ENCODE measurements at regions not wholly inside any gene's neighbourhood (a gene's known extent, or its start where the extent isn't known, plus 50 kb on each side); places are given as distances from the start of the nearest gene placed in this dataset.

GRCh38 chrX:137313627-137314026, 252.3 kb upstream of the ZIC3 start:
- dilution Hi-C loops (cut with MboI; ENCODE audit: extremely low pct_ligation_motif_present, low sequenced_read_pairs), result no loop called here
- no peak overlapping the region for H3K9ac ChIP-seq (ENCODE audit: control insufficient read depth, extremely low read depth, insufficient read depth, low read length)
- H3K27ac ChIP-seq (ENCODE audit: control insufficient read depth, insufficient read depth, low read length), result no peak overlapping the region

DNA sequence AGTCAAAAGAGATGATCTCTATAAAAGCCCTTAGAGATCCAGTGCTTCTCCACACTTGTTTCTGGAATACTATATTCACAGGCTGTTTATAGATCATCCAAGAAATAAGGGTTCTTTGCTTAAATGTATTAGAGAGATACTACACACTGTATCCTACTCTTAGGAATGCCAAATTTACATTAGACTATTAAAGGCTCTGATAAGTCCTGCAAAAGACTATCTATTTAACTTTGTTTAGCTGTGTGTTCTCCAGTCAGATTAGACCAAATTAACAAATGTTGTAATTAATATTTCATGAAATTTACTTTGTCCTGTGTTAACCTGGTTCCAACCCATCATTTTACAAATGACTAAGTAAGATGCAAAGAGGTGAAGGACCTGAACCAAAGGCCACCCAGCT, 260.5 kb upstream of the ZIC3 start:
- Histone ChIP-seq H3K9ac (ENCODE audit: control insufficient read depth, extremely low read depth, insufficient read depth, low read length) (no peak overlapping the region), H3K9me3 (ENCODE audit: control insufficient read depth, low read depth, low read length) (no peaks in the 10 kb centered on the region), H3K4me3 (ENCODE audit: control insufficient read depth in 2 of 3, extremely low read depth in 1 of 3, insufficient read depth in 2 of 3, low read depth in 1 of 3, low read length in 3 of 3) (no peak overlapping the region), H3K36me3 (ENCODE audit: control insufficient read depth in 2 of 2, extremely low read depth in 1 of 2, insufficient read depth in 2 of 2, low read length in 2 of 2) (no peaks in the 10 kb centered on the region), H3K4me2 (ENCODE audit: control insufficient read depth, extremely low read depth, insufficient read depth, low read depth, low read length) (no peak overlapping the region), H3K4me1 (ENCODE audit: control insufficient read depth, extremely low read depth, insufficient read depth, low read length) (no peaks in the 10 kb centered on the region), H3K27ac (ENCODE audit: control insufficient read depth, insufficient read depth, low read length) (no peak overlapping the region), H3K79me2 (ENCODE audit: control insufficient read depth, insufficient read depth, low read length) (no peaks in the 10 kb centered on the region), H3K27me3 (ENCODE audit: control insufficient read depth, extremely low read depth, insufficient read depth, low read length) (no peaks in the 10 kb centered on the region), H3K9me1 (ENCODE audit: control insufficient read depth, extremely low read depth, insufficient read depth, low read length) (no peaks in the 10 kb centered on the region), H2AFZ (ENCODE audit: control insufficient read depth, low read length) (no peak overlapping the region), H4K20me1 (ENCODE audit: control insufficient read depth, extremely low read depth, insufficient read depth, low read length) (no peaks in the 10 kb centered on the region)
- dilution Hi-C loops (cut with MboI; ENCODE audit: extremely low pct_ligation_motif_present, low sequenced_read_pairs), result no loop called here
- TF ChIP-seq, protein P1, sequence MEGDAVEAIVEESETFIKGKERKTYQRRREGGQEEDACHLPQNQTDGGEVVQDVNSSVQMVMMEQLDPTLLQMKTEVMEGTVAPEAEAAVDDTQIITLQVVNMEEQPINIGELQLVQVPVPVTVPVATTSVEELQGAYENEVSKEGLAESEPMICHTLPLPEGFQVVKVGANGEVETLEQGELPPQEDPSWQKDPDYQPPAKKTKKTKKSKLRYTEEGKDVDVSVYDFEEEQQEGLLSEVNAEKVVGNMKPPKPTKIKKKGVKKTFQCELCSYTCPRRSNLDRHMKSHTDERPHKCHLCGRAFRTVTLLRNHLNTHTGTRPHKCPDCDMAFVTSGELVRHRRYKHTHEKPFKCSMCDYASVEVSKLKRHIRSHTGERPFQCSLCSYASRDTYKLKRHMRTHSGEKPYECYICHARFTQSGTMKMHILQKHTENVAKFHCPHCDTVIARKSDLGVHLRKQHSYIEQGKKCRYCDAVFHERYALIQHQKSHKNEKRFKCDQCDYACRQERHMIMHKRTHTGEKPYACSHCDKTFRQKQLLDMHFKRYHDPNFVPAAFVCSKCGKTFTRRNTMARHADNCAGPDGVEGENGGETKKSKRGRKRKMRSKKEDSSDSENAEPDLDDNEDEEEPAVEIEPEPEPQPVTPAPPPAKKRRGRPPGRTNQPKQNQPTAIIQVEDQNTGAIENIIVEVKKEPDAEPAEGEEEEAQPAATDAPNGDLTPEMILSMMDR (optimal IDR thresholded peaks at IDR 0.05 in 1 of 3, IDR thresholded peaks at IDR 0.05 in 1 of 3, conservative IDR thresholded peaks at IDR 0.05 in 1 of 3; ENCODE audit: extremely low read depth in 1 of 3, insufficient read depth in 2 of 3, low read length in 3 of 3), result no peak
- TF ChIP-seq EZH2 (IDR thresholded peaks at IDR 0.05; ENCODE audit: low read length), result no peak
- FAIRE-seq (no peak), DNase-seq (ENCODE audit: low read depth, low spot score) (no peak)

More at GRCh38 chrX:137313627-137314026, 252.3 kb upstream of the ZIC3 start:
- H4K20me1 ChIP-seq (ENCODE audit: control insufficient read depth, extremely low read depth, insufficient read depth, low read length), result no peaks in the 10 kb centered on the region
- DNase-seq (ENCODE audit: low read depth, low spot score), result no peak
- no peaks in the 10 kb centered on the region for H3K79me2 ChIP-seq (ENCODE audit: control insufficient read depth, insufficient read depth, low read length)
- no peaks in the 10 kb centered on the region for H3K27me3 ChIP-seq (ENCODE audit: control insufficient read depth, extremely low read depth, insufficient read depth, low read length)
- no peaks in the 10 kb centered on the region for H3K9me3 ChIP-seq (ENCODE audit: control insufficient read depth, low read depth, low read length)
- H2AFZ ChIP-seq (ENCODE audit: control insufficient read depth, low read length), result no peak overlapping the region
- H3K4me1 ChIP-seq (ENCODE audit: control insufficient read depth, extremely low read depth, insufficient read depth, low read length), result no peaks in the 10 kb centered on the region
- FAIRE-seq, result no peak
- H3K4me2 ChIP-seq (ENCODE audit: control insufficient read depth, extremely low read depth, insufficient read depth, low read depth, low read length), result no peak overlapping the region
- H3K9me1 ChIP-seq (ENCODE audit: control insufficient read depth, extremely low read depth, insufficient read depth, low read length), result no peaks in the 10 kb centered on the region
- H3K4me3 ChIP-seq (ENCODE audit: control insufficient read depth in 2 of 3, extremely low read depth in 1 of 3, insufficient read depth in 2 of 3, low read depth in 1 of 3, low read length in 3 of 3), result no peak overlapping the region
- no peaks in the 10 kb centered on the region for H3K36me3 ChIP-seq (ENCODE audit: control insufficient read depth in 2 of 2, extremely low read depth in 1 of 2, insufficient read depth in 2 of 2, low read length in 2 of 2)
- TF ChIP-seq, protein P1 (optimal IDR thresholded peaks at IDR 0.05 in 1 of 3, IDR thresholded peaks at IDR 0.05 in 1 of 3, conservative IDR thresholded peaks at IDR 0.05 in 1 of 3; ENCODE audit: extremely low read depth in 1 of 3, insufficient read depth in 2 of 3, low read length in 3 of 3), result no peak
- no peak for TF ChIP-seq EZH2 (IDR thresholded peaks at IDR 0.05; ENCODE audit: low read length)

All from keratinocyte (primary cell).